ENCODE measurements at regions not wholly inside any gene's neighbourhood (a gene's known extent, or its start where the extent isn't known, plus 50 kb on each side); places are given as distances from the start of the nearest gene placed in this dataset.
A peak's percentile ranks its signal among the peaks of the same experiment; 100 is the strongest.

GRCh38 chr13:85742355-85742754 is 56.9 kb downstream of the SLITRK6 start:
- FAIRE-seq = no peak

- FAIRE-seq = no peak
Measured at GRCh38 chr13:85741017-85741416, 58.2 kb downstream of the SLITRK6 start.

- FAIRE-seq = no peak
Measured at GRCh38 chr13:85738696-85739320, 60.4 kb downstream of the SLITRK6 start.

GRCh38 chr13:85737952-85738351 is 61.3 kb downstream of the SLITRK6 start:
- FAIRE-seq = no peak

GRCh38 chr13:85729296-85729695 is 69.9 kb downstream of the SLITRK6 start:
- FAIRE-seq = no peak

- no peak for FAIRE-seq
Measured at GRCh38 chr13:85728811-85729210, 70.4 kb downstream of the SLITRK6 start.

- no peak for FAIRE-seq
Measured at GRCh38 chr13:85725433-85725832, 73.8 kb downstream of the SLITRK6 start.

- no peak for FAIRE-seq
Measured at GRCh38 chr13:85724546-85725432, 74.4 kb downstream of the SLITRK6 start.

- FAIRE-seq = no peak
Measured at GRCh38 chr13:85719749-85720148, 79.5 kb downstream of the SLITRK6 start.

GRCh38 chr13:85717921-85718320 is 81.3 kb downstream of the SLITRK6 start:
- no peak for FAIRE-seq

- no peak for FAIRE-seq
Measured at GRCh38 chr13:85710545-85710944, 88.7 kb downstream of the SLITRK6 start.

- no peak for FAIRE-seq
Measured at GRCh38 chr13:85709721-85710120, 89.5 kb downstream of the SLITRK6 start.

GRCh38 chr13:85709072-85709471 is 90.1 kb downstream of the SLITRK6 start:
- no peak for FAIRE-seq

- FAIRE-seq = no peak
Measured at GRCh38 chr13:85700906-85701305, 98.3 kb downstream of the SLITRK6 start.

- no peak for FAIRE-seq
Measured at GRCh38 chr13:85698256-85698655, 101.0 kb downstream of the SLITRK6 start.

- no peak for FAIRE-seq
Measured at GRCh38 chr13:85694992-85695391, 104.2 kb downstream of the SLITRK6 start.

- FAIRE-seq = no peak
Measured at GRCh38 chr13:85693889-85694511, 105.2 kb downstream of the SLITRK6 start.

- FAIRE-seq = peak; percentile 19
Measured at GRCh38 chr13:85690368-85690767, 108.9 kb downstream of the SLITRK6 start.

GRCh38 chr13:85685436-85685835 is 113.8 kb downstream of the SLITRK6 start:
- no peak for FAIRE-seq

GRCh38 chr13:85675151-85675907 is 123.9 kb downstream of the SLITRK6 start:
- FAIRE-seq = no peak

- no peak for FAIRE-seq
Measured at GRCh38 chr13:85671336-85671735, 127.9 kb downstream of the SLITRK6 start.

- FAIRE-seq = no peak
Measured at GRCh38 chr13:85666356-85666755, 132.9 kb downstream of the SLITRK6 start.

- FAIRE-seq = no peak
Measured at GRCh38 chr13:85665286-85665685, 133.9 kb downstream of the SLITRK6 start.
